ENCODE measurements at regions not wholly inside any gene's neighbourhood (a gene's known extent, or its start where the extent isn't known, plus 50 kb on each side); places are given as distances from the start of the nearest gene placed in this dataset.

- CTCF ChIA-PET (ENCODE audit: partially characterized antibody): no interaction called here
- no peak overlapping the region for H4K91ac ChIP-seq (replicated peaks; ENCODE audit: insufficient read length, low read length)
- no peaks in the 10 kb centered on the region for H3K9me3 ChIP-seq (ENCODE audit: insufficient read depth in 2 of 2, low read depth in 1 of 2, low read length in 1 of 2)
- no peaks in the 10 kb centered on the region for H4K20me1 ChIP-seq (replicated peaks in 1 of 2; ENCODE audit: control insufficient read depth in 1 of 2, insufficient read depth in 2 of 2, low read length in 2 of 2)
- H3K4me3 ChIP-seq (ENCODE audit: extremely low read depth in 1 of 4, insufficient read depth in 2 of 4, low read depth in 3 of 4, low read length in 4 of 4): no peak overlapping the region
- no peak overlapping the region for H4K5ac ChIP-seq (ENCODE audit: insufficient read length, low read depth, low read length)
- FAIRE-seq: no peak
- POLR2A ChIA-PET (ENCODE audit: partially characterized antibody): no interaction called here
- no peaks in the 10 kb centered on the region for H3K36me3 ChIP-seq (ENCODE audit: control insufficient read depth in 2 of 4, insufficient read depth in 4 of 4, low read length in 3 of 4)
- H3K9ac ChIP-seq (replicated peaks in 1 of 4; ENCODE audit: extremely low read depth in 1 of 4, low read depth in 3 of 4, low read length in 3 of 4): no peak overlapping the region
- no peak overlapping the region for H2AFZ ChIP-seq (ENCODE audit: low read length)
- no peak overlapping the region for H3K56ac ChIP-seq (replicated peaks; ENCODE audit: insufficient read length, low read depth, low read length)
- no peak overlapping the region for H2BK12ac ChIP-seq (ENCODE audit: low read depth, low read length)
- DNase-seq (ENCODE audit: low read depth in 1 of 2, low spot score in 2 of 2): no peak
- H2BK20ac ChIP-seq (ENCODE audit: low read length): no peak overlapping the region
- H3K79me2 ChIP-seq (ENCODE audit: control insufficient read depth in 1 of 2, insufficient read depth in 2 of 2, low read length in 2 of 2): no peaks in the 10 kb centered on the region
- TF ChIP-seq POLR2A (IDR thresholded peaks at IDR 0.05; ENCODE audit: control extremely low read depth in 1 of 2, low read depth in 2 of 2, low read length in 2 of 2): no peak
- no peak for TF ChIP-seq CHD2 (IDR thresholded peaks at IDR 0.05; ENCODE audit: low read length)
- no peak for TF ChIP-seq EZH2 (IDR thresholded peaks at IDR 0.05; ENCODE audit: low read depth, low read length, severe bottlenecking)
- TF ChIP-seq MAX (IDR thresholded peaks at IDR 0.05): no peak
- no peak for TF ChIP-seq CTBP2 (IDR thresholded peaks at IDR 0.05; ENCODE audit: borderline replicate concordance, insufficient read depth, insufficient read length, low read length)
- no peak for TF ChIP-seq SUZ12 (IDR thresholded peaks at IDR 0.05; ENCODE audit: low read length)
- TF ChIP-seq PHF8 (conservative IDR thresholded peaks at IDR 0.05; ENCODE audit: low read depth, low read length): no peak
- no peak for TF ChIP-seq CBX8 (IDR thresholded peaks at IDR 0.05; ENCODE audit: borderline replicate concordance, low read depth, low read length)
- no peak for TF ChIP-seq HDAC2 (IDR thresholded peaks at IDR 0.05; ENCODE audit: borderline replicate concordance in 1 of 2, low read depth in 2 of 2, low read length in 2 of 2)
- no peak for TF ChIP-seq TAF1 (IDR thresholded peaks at IDR 0.05; ENCODE audit: low read depth, low read length)
- no peak for TF ChIP-seq POU5F1 (IDR thresholded peaks at IDR 0.05; ENCODE audit: low read depth, low read length)
- TF ChIP-seq E2F6 (IDR thresholded peaks at IDR 0.05): no peak
- no peak for TF ChIP-seq POLR2AphosphoS5 (IDR thresholded peaks at IDR 0.05; ENCODE audit: low read depth, low read length)
- no peak for TF ChIP-seq YY1 (IDR thresholded peaks at IDR 0.05; ENCODE audit: low read depth, low read length)
- TF ChIP-seq TBP (IDR thresholded peaks at IDR 0.05; ENCODE audit: low read depth, low read length): no peak
- no peak overlapping the region for H3K4ac ChIP-seq (replicated peaks; ENCODE audit: insufficient read length, low read depth, low read length)
- H3K27me3 ChIP-seq (replicated peaks in 1 of 4; ENCODE audit: control insufficient read depth in 3 of 4, extremely low read depth in 1 of 4, insufficient read depth in 3 of 4, low read length in 3 of 4): no peaks in the 10 kb centered on the region
- no peak overlapping the region for H3K23ac ChIP-seq (ENCODE audit: insufficient read length)
- no peak overlapping the region for H3K18ac ChIP-seq (ENCODE audit: extremely low read depth, low read length)
- H4K8ac ChIP-seq (ENCODE audit: extremely low read depth, insufficient read depth, low read length): no peak overlapping the region
- no peaks in the 10 kb centered on the region for H3K4me1 ChIP-seq (replicated peaks in 1 of 4; ENCODE audit: control insufficient read depth in 3 of 4, insufficient read depth in 4 of 4, low read length in 3 of 4)
- no peak overlapping the region for H3K27ac ChIP-seq (ENCODE audit: low read depth, low read length)
- H2BK120ac ChIP-seq (replicated peaks; ENCODE audit: low read depth, low read length): no peak overlapping the region
- no peaks in the 10 kb centered on the region for H3K23me2 ChIP-seq (ENCODE audit: low read depth, low read length)
- no peak overlapping the region for H3K14ac ChIP-seq (ENCODE audit: insufficient read length)
- no peaks in the 10 kb centered on the region for H3K79me1 ChIP-seq (ENCODE audit: low read depth, low read length)
- H2AK5ac ChIP-seq (ENCODE audit: low read depth, low read length): no peak overlapping the region
- H3K4me2 ChIP-seq (ENCODE audit: insufficient read depth in 1 of 2, low read depth in 2 of 2, low read length in 2 of 2): no peak overlapping the region
- no peak overlapping the region for H2BK5ac ChIP-seq (ENCODE audit: low read depth, low read length)
- H2BK15ac ChIP-seq (ENCODE audit: low read length): no peak overlapping the region
Measured at GRCh38 chr10:81288544-81288943, 586.5 kb upstream of the NRG3 start.
